Ishikawa (cell line): ENCODE measurements at regions not wholly inside any gene's neighbourhood (a gene's known extent, or its start where the extent isn't known, plus 50 kb on each side); places are given as distances from the start of the nearest gene placed in this dataset.

Experiments
- CEBPB ChIP-seq: IDR thresholded peaks from 2 replicates; pipeline ENCODE4 v1.6.1; 2012
- CREB1 ChIP-seq: IDR thresholded peaks from 2 replicates; pipeline ENCODE4 v1.6.1; 2012; ENCODE audit warnings: low read depth
- EGR1 ChIP-seq: IDR thresholded peaks from 2 replicates; pipeline ENCODE4 v1.6.1; 2012
- EP300 ChIP-seq: IDR thresholded peaks from 2 replicates; pipeline ENCODE4 v1.6.1; 2012; ENCODE audit warnings: borderline replicate concordance
- FOXM1 ChIP-seq: IDR thresholded peaks from 2 replicates; pipeline ENCODE4 v1.6.1; 2012; ENCODE audit warnings: low read depth, borderline replicate concordance
- MAX ChIP-seq: IDR thresholded peaks from 2 replicates; pipeline ENCODE4 v1.6.1; 2012
- NFIC ChIP-seq: IDR thresholded peaks from 2 replicates; pipeline ENCODE4 v1.6.1; 2012
- RAD21 ChIP-seq: IDR thresholded peaks from 2 replicates; pipeline ENCODE4 v1.6.1; 2012; ENCODE audit warnings: low read depth
- TAF1 ChIP-seq: IDR thresholded peaks from 2 replicates; pipeline ENCODE4 v1.6.1; 2012; ENCODE audit warnings: low read depth, mild to moderate bottlenecking
- TCF12 ChIP-seq: IDR thresholded peaks from 2 replicates; pipeline ENCODE4 v1.6.1; 2012; ENCODE audit warnings: low read depth
- TEAD4 ChIP-seq: IDR thresholded peaks from 2 replicates; pipeline ENCODE4 v1.6.1; 2012
- YY1 ChIP-seq: IDR thresholded peaks from 2 replicates; pipeline ENCODE4 v1.6.1; 2012; ENCODE audit warnings: low read depth
- ZBTB7A ChIP-seq: IDR thresholded peaks from 2 replicates; pipeline ENCODE4 v1.6.1; 2012; ENCODE audit warnings: low read depth
- TF ChIP-seq, protein P1 (sequence below): IDR thresholded peaks from 2 replicates; pipeline ENCODE4 v1.6.1; 2012
- TF ChIP-seq, protein P2 (sequence below): IDR thresholded peaks from 2 replicates; pipeline ENCODE4 v1.6.1; 2012; ENCODE audit warnings: low read depth, mild to moderate bottlenecking

DNA sequence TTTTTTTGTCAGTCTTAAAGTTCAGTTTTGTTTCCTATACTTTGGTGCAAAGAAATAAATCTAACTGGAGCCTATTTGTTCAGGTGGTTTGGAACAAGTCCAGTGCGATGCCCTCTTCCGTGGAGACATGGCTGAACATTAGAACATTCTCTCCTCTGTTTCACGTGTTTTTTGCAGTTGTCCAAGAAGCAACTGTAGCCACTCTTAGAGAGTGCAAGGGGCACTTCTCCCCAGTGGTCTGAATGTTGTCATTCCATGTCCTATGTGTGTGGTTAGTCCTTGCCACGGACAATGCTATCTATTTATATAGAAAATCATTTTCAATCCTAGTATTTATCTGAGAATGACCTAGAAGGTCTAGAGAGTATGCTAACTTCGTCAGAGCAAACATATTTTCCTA lies 1232.5 kb upstream of the SEL1L start:
- no peak for TF ChIP-seq EGR1
- TF ChIP-seq RAD21: no peak
- TF ChIP-seq, protein P1, sequence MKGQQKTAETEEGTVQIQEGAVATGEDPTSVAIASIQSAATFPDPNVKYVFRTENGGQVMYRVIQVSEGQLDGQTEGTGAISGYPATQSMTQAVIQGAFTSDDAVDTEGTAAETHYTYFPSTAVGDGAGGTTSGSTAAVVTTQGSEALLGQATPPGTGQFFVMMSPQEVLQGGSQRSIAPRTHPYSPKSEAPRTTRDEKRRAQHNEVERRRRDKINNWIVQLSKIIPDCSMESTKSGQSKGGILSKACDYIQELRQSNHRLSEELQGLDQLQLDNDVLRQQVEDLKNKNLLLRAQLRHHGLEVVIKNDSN: no peak
- no peak for TF ChIP-seq TAF1

- TF ChIP-seq NFIC: no peak
- no peak for TF ChIP-seq EP300
- TF ChIP-seq CEBPB: no peak
- TF ChIP-seq, protein P1: no peak
- TF ChIP-seq MAX: no peak
- TF ChIP-seq FOXM1: no peak
- no peak for TF ChIP-seq YY1
- no peak for TF ChIP-seq CREB1
- no peak for TF ChIP-seq TEAD4
- no peak for TF ChIP-seq EGR1
Measured at GRCh38 chr14:82766996-82767395, 1233.3 kb upstream of the SEL1L start.

DNA sequence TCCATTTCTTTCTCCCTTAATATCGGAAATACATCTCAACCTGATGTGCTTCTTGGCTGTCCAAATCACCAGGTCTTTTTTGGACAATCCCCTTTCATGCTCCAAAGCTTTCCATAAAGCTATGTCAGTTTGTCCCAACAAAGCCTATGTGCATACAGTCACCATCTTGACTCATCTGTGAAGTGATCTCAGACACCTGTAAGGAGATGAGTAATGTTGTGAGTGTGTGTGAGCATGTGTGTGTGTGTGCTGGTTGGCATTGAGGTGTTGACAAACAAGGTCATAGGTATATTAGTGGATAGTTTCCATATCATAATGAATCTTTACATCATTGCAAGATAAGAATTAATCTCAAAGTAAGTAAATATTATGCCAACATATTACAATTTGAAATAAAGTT lies 1243.3 kb upstream of the SEL1L start:
- TF ChIP-seq YY1 (no peak), EP300 (no peak), CEBPB (no peak), RAD21 (no peak), FOXM1 (no peak), EGR1 (no peak), NFIC (no peak), TEAD4 (no peak), TAF1 (no peak), CREB1 (no peak), MAX (no peak), ZBTB7A (no peak), TCF12 (no peak)
- TF ChIP-seq, protein P2, sequence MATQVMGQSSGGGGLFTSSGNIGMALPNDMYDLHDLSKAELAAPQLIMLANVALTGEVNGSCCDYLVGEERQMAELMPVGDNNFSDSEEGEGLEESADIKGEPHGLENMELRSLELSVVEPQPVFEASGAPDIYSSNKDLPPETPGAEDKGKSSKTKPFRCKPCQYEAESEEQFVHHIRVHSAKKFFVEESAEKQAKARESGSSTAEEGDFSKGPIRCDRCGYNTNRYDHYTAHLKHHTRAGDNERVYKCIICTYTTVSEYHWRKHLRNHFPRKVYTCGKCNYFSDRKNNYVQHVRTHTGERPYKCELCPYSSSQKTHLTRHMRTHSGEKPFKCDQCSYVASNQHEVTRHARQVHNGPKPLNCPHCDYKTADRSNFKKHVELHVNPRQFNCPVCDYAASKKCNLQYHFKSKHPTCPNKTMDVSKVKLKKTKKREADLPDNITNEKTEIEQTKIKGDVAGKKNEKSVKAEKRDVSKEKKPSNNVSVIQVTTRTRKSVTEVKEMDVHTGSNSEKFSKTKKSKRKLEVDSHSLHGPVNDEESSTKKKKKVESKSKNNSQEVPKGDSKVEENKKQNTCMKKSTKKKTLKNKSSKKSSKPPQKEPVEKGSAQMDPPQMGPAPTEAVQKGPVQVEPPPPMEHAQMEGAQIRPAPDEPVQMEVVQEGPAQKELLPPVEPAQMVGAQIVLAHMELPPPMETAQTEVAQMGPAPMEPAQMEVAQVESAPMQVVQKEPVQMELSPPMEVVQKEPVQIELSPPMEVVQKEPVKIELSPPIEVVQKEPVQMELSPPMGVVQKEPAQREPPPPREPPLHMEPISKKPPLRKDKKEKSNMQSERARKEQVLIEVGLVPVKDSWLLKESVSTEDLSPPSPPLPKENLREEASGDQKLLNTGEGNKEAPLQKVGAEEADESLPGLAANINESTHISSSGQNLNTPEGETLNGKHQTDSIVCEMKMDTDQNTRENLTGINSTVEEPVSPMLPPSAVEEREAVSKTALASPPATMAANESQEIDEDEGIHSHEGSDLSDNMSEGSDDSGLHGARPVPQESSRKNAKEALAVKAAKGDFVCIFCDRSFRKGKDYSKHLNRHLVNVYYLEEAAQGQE: no peak
- TF ChIP-seq, protein P1: no peak

DNA sequence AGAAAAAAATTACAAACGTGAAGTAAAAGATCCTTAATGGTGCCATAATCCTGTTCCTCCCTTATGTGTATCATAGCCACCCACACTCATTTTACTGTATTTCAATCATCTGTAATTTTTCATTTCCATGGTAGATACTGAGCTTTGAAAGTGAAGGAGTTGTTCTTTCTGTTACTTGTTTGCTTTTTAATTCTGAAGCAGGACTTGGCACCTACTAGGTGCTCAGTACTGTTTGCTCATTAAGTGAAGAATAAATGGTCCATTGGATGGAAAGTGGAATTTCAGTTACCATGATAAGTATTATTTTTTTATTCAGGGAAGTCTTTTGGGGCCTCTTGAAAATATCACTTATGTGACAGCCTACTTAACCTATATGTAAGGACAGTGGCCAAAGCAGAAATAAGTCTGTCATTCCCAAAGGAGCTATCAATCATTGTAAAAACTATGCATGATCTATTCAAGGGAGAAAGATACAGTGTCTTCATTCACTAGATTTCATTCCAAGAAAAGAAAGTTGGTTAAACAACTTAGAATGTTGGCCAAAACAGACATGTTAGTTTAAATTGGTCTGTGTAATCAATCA lies 1244.4 kb upstream of the SEL1L start:
- TF ChIP-seq FOXM1 (no peak), TAF1 (no peak), ZBTB7A (no peak)
- TF ChIP-seq, protein P2: no peak

- TF ChIP-seq, protein P1: no peak
- TF ChIP-seq TAF1: no peak
- TF ChIP-seq MAX: no peak
- no peak for TF ChIP-seq CEBPB
- TF ChIP-seq EGR1: no peak
- no peak for TF ChIP-seq FOXM1
- TF ChIP-seq CREB1: no peak
- TF ChIP-seq, protein P2: no peak
- no peak for TF ChIP-seq TCF12
- TF ChIP-seq EP300: no peak
- no peak for TF ChIP-seq YY1
- no peak for TF ChIP-seq TEAD4
- TF ChIP-seq NFIC: no peak
- no peak for TF ChIP-seq RAD21
- TF ChIP-seq ZBTB7A: no peak
Measured at GRCh38 chr14:82778601-82779000, 1244.9 kb upstream of the SEL1L start.
